Ishikawa (cell line): ENCODE measurements at regions not wholly inside any gene's neighbourhood (a gene's known extent, or its start where the extent isn't known, plus 50 kb on each side); places are given as distances from the start of the nearest gene placed in this dataset.

Source experiments
- CEBPB ChIP-seq: IDR thresholded peaks from 2 replicates; pipeline ENCODE4 v1.6.1; 2012
- CREB1 ChIP-seq: IDR thresholded peaks from 2 replicates; pipeline ENCODE4 v1.6.1; 2012; ENCODE audit warnings: low read depth
- EGR1 ChIP-seq: IDR thresholded peaks from 2 replicates; pipeline ENCODE4 v1.6.1; 2012
- EP300 ChIP-seq: IDR thresholded peaks from 2 replicates; pipeline ENCODE4 v1.6.1; 2012; ENCODE audit warnings: borderline replicate concordance
- FOXM1 ChIP-seq: IDR thresholded peaks from 2 replicates; pipeline ENCODE4 v1.6.1; 2012; ENCODE audit warnings: low read depth, borderline replicate concordance
- MAX ChIP-seq: IDR thresholded peaks from 2 replicates; pipeline ENCODE4 v1.6.1; 2012
- NFIC ChIP-seq: IDR thresholded peaks from 2 replicates; pipeline ENCODE4 v1.6.1; 2012
- RAD21 ChIP-seq: IDR thresholded peaks from 2 replicates; pipeline ENCODE4 v1.6.1; 2012; ENCODE audit warnings: low read depth
- REST ChIP-seq: IDR thresholded peaks from 2 replicates; pipeline ENCODE4 v1.6.1; 2012; ENCODE audit warnings: low read depth, mild to moderate bottlenecking
- TAF1 ChIP-seq: IDR thresholded peaks from 2 replicates; pipeline ENCODE4 v1.6.1; 2012; ENCODE audit warnings: low read depth, mild to moderate bottlenecking
- TCF12 ChIP-seq: IDR thresholded peaks from 2 replicates; pipeline ENCODE4 v1.6.1; 2012; ENCODE audit warnings: low read depth
- TEAD4 ChIP-seq: IDR thresholded peaks from 2 replicates; pipeline ENCODE4 v1.6.1; 2012
- USF1 ChIP-seq: IDR thresholded peaks from 2 replicates; pipeline ENCODE4 v1.6.1; 2012
- YY1 ChIP-seq: IDR thresholded peaks from 2 replicates; pipeline ENCODE4 v1.6.1; 2012; ENCODE audit warnings: low read depth
- ZBTB7A ChIP-seq: IDR thresholded peaks from 2 replicates; pipeline ENCODE4 v1.6.1; 2012; ENCODE audit warnings: low read depth

- TF ChIP-seq EGR1 (no peak), ZBTB7A (no peak), MAX (no peak), CEBPB (no peak), CREB1 (no peak), TAF1 (no peak), TEAD4 (no peak), REST (no peak), FOXM1 (no peak), YY1 (no peak), RAD21 (no peak), TCF12 (no peak), EP300 (no peak), USF1 (no peak), NFIC (no peak)
These were observed 357.2 kb downstream of the USP25 start for GRCh38 chr21:16086936-16087335.

- TF ChIP-seq TEAD4, result no peak
- no peak for TF ChIP-seq REST
- no peak for TF ChIP-seq CEBPB
- TF ChIP-seq TCF12, result no peak
- no peak for TF ChIP-seq EP300
- no peak for TF ChIP-seq MAX
- no peak for TF ChIP-seq TAF1
- TF ChIP-seq FOXM1, result no peak
- TF ChIP-seq ZBTB7A, result no peak
- TF ChIP-seq RAD21, result no peak
- TF ChIP-seq CREB1, result no peak
- no peak for TF ChIP-seq NFIC
- no peak for TF ChIP-seq YY1
These were observed 357.7 kb downstream of the USP25 start for GRCh38 chr21:16087523-16087922.

GRCh38 chr21:16088056-16088455 lies 358.3 kb downstream of the USP25 start:
- TF ChIP-seq EGR1 (no peak), RAD21 (no peak; the same call in 1 of the 2 replicates), YY1 (no peak), TCF12 (no peak), USF1 (no peak), MAX (no peak), CREB1 (no peak), EP300 (no peak), NFIC (no peak), TAF1 (no peak), CEBPB (no peak), TEAD4 (no peak), FOXM1 (no peak), REST (no peak), ZBTB7A (no peak)

- TF ChIP-seq USF1, result no peak
- TF ChIP-seq EGR1, result no peak
- no peak for TF ChIP-seq EP300
- TF ChIP-seq TCF12, result no peak
- no peak for TF ChIP-seq TEAD4
- TF ChIP-seq FOXM1, result no peak
- no peak for TF ChIP-seq ZBTB7A
- no peak for TF ChIP-seq REST
- TF ChIP-seq YY1, result no peak
- TF ChIP-seq RAD21, result no peak
- TF ChIP-seq NFIC, result no peak
- TF ChIP-seq MAX, result no peak
- no peak for TF ChIP-seq CREB1
- TF ChIP-seq TAF1, result no peak
- no peak for TF ChIP-seq CEBPB
These were observed 365.2 kb downstream of the USP25 start for GRCh38 chr21:16095005-16095404.
